Muscle of leg (tissue), 3 donors: ENCODE measurements at regions not wholly inside any gene's neighbourhood (a gene's known extent, or its start where the extent isn't known, plus 50 kb on each side); places are given as distances from the start of the nearest gene placed in this dataset.
"Not testable (repeated sequence)": the region's sequence is repeated elsewhere in the genome, so short reads cannot be mapped to it uniquely, and the experiment has no call there.

Experiments
- DNase-seq: peaks from one replicate; pipeline ENCODE4 v3.0.0; 2013
- H3K27ac ChIP-seq: one replicate; pipeline ENCODE4 v1.5.1; 2013; ENCODE audit warnings: mild to moderate bottlenecking, low read length, control low read depth
- H3K27me3 ChIP-seq: one replicate; pipeline ENCODE4 v1.6.1; 2013; ENCODE audit warnings: low read length; ENCODE audit not compliant: control insufficient read depth, insufficient read depth
- H3K36me3 ChIP-seq: one replicate; pipeline ENCODE4 v1.6.1; 2013; ENCODE audit warnings: low read length; ENCODE audit not compliant: control insufficient read depth, insufficient read depth
- H3K4me1 ChIP-seq: one replicate; pipeline ENCODE4 v1.6.1; 2013; ENCODE audit warnings: low read length; ENCODE audit not compliant: control insufficient read depth, insufficient read depth
- H3K4me3 ChIP-seq: one replicate; pipeline ENCODE4 v1.5.1; 2013; ENCODE audit warnings: low read length, control low read depth
- H3K9me3 ChIP-seq: replicated peaks from 2 replicates; pipeline ENCODE4 v1.6.1; 2013; ENCODE audit warnings: low read depth, low read length; ENCODE audit not compliant: control insufficient read depth
- WGBS: methylation state at CpG from one replicate; pipeline ENCODE4 v1.1.5; 2013; ENCODE audit warnings: missing lambda C conversion rate; ENCODE audit not compliant: insufficient coverage; 5-methylcytosine and 5-hydroxymethylcytosine counted together

- H3K36me3 ChIP-seq, H3K9me3 ChIP-seq, H3K27ac ChIP-seq, H3K27me3 ChIP-seq, H3K4me3 ChIP-seq, H3K4me1 ChIP-seq, DNase-seq: not testable (repeated sequence)
- WGBS: no CpG with 5 or more reads among the region's 6 CpGs
Measured at GRCh38 chr2:111266556-111266955, 145.8 kb downstream of the BCL2L11 start.

GRCh38 chr2:111267038-111267437, 146.3 kb downstream of the BCL2L11 start:
- not testable (repeated sequence) for H3K4me3 ChIP-seq, H3K27me3 ChIP-seq, H3K36me3 ChIP-seq, H3K9me3 ChIP-seq, H3K27ac ChIP-seq, H3K4me1 ChIP-seq
- DNase-seq: peak; percentile 44
- WGBS: no CpG with 5 or more reads among the region's 14 CpGs

GRCh38 chr2:111269761-111270323, 149.1 kb downstream of the BCL2L11 start:
- DNase-seq, H3K27me3 ChIP-seq, H3K9me3 ChIP-seq, H3K4me3 ChIP-seq, H3K36me3 ChIP-seq, H3K27ac ChIP-seq, H3K4me1 ChIP-seq: not testable (repeated sequence)
- WGBS: no CpG with 5 or more reads among the region's 4 CpGs

- not testable (repeated sequence) for H3K36me3 ChIP-seq, H3K4me3 ChIP-seq, H3K9me3 ChIP-seq, H3K27ac ChIP-seq, H3K4me1 ChIP-seq, H3K27me3 ChIP-seq, DNase-seq
- WGBS: no CpG with 5 or more reads among the region's 3 CpGs
Measured at GRCh38 chr2:111270569-111270968, 149.9 kb downstream of the BCL2L11 start.

GRCh38 chr2:111271647-111272304, 151.1 kb downstream of the BCL2L11 start:
- not testable (repeated sequence) for H3K4me3 ChIP-seq, DNase-seq, H3K36me3 ChIP-seq, H3K4me1 ChIP-seq, H3K27ac ChIP-seq, H3K27me3 ChIP-seq, H3K9me3 ChIP-seq
- no CpG with 5 or more reads among the region's 8 CpGs for WGBS

- H3K27ac ChIP-seq, DNase-seq, H3K4me3 ChIP-seq, H3K27me3 ChIP-seq, H3K9me3 ChIP-seq, H3K4me1 ChIP-seq, H3K36me3 ChIP-seq: not testable (repeated sequence)
- WGBS: no CpG with 5 or more reads among the region's 7 CpGs
Measured at GRCh38 chr2:111273007-111273406, 152.3 kb downstream of the BCL2L11 start.

GRCh38 chr2:111275047-111275853, 154.5 kb downstream of the BCL2L11 start:
- H3K4me3 ChIP-seq, DNase-seq, H3K36me3 ChIP-seq, H3K4me1 ChIP-seq, H3K27me3 ChIP-seq, H3K27ac ChIP-seq, H3K9me3 ChIP-seq: not testable (repeated sequence)
- WGBS: no CpG with 5 or more reads among the region's 15 CpGs

GRCh38 chr2:111275854-111276171, 155.1 kb downstream of the BCL2L11 start:
- H3K36me3 ChIP-seq, H3K9me3 ChIP-seq, DNase-seq, H3K4me1 ChIP-seq, H3K27me3 ChIP-seq, H3K27ac ChIP-seq, H3K4me3 ChIP-seq: not testable (repeated sequence)
- WGBS: no CpG with 5 or more reads among the region's 3 CpGs

- not testable (repeated sequence) for H3K4me1 ChIP-seq, H3K4me3 ChIP-seq, H3K27ac ChIP-seq, H3K27me3 ChIP-seq, H3K36me3 ChIP-seq, DNase-seq, H3K9me3 ChIP-seq
- WGBS: no CpG with 5 or more reads among the region's 3 CpGs
Measured at GRCh38 chr2:111278133-111278532, 157.4 kb downstream of the BCL2L11 start.

- WGBS: no CpG with 5 or more reads among the region's 6 CpGs
- not testable (repeated sequence) for H3K4me1 ChIP-seq, H3K4me3 ChIP-seq, H3K27me3 ChIP-seq, H3K27ac ChIP-seq, H3K9me3 ChIP-seq, DNase-seq, H3K36me3 ChIP-seq
Measured at GRCh38 chr2:111280709-111281286, 160.1 kb downstream of the BCL2L11 start.
